ENCODE measurements at regions not wholly inside any gene's neighbourhood (a gene's known extent, or its start where the extent isn't known, plus 50 kb on each side); places are given as distances from the start of the nearest gene placed in this dataset.

DNA sequence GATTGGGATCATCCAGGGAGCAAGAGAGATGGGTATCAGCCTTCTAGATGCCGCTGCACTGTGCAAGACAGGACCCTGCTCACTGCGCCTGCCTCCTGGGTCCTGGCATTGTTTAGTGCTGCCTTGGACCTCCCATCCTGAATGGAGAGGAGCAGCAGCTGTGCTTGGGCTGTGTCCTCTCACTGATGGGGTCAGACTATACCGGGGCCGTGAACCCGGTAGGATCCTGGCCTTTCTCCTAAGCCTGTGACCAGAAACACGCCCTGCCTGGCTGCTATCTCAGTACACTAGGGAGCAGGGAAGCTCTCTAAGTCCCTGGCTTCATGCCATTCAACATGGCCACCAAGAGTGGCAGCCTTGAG, 309.4 kb upstream of the ZNF32 start:
- Histone ChIP-seq H3K36me3 (ENCODE audit: control insufficient read depth, insufficient read depth, low read length) (no peaks in the 10 kb centered on the region), H3K9me3 (ENCODE audit: control insufficient read depth, insufficient read depth, low read length) (no peaks in the 10 kb centered on the region), H3K27me3 (ENCODE audit: control insufficient read depth, insufficient read depth, low read length) (no peaks in the 10 kb centered on the region), H3K27ac (ENCODE audit: low read depth, low read length) (no peak overlapping the region), H3K4me1 (ENCODE audit: control insufficient read depth, insufficient read depth, low read length) (peaks cover 10% of the 10 kb centered on the region), H3K4me3 (ENCODE audit: low read depth, low read length) (no peak overlapping the region)
- no peak for DNase-seq (ENCODE audit: low read depth in 4 of 6, low spot score in 6 of 6)
- WGBS (ENCODE audit: insufficient coverage), result 92% methylated on average over 6 of the region's 6 CpGs

DNA sequence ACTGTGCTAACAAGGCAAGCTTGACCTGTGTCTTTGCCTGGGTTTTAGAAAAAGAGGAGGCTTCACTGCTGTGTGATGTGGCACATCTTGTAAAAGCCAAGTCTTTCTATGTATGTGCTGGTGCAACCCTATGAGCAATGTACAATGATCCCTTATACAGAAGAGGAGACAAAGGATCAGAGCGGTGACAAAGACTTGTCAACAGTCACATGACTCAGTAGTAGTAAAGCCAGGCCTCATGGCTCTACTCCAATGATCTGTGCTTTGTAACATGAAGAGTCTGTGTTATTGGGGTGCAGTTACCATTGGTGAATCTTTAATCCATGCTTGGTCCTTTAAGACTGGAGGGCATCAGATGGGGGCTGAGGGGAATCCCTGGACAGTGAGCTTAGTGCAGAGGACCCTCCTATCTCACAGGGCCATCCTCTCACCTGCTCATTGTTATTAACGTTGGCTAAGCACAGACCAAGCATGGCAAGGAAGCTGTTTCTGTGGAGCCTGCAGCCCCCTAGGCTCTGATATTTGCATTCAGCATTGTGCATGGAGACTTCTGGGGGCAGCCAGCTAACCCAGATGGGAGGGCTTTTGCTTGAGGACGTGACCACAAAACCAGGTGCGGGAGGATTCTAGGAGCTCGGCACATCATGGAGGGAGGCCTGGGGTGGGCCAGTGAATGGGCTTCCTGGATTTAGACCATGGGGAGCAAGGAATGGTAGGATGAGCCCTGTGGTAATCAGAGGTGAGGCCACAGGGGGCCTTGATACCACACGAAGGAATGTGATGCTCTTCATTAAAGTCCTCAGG, 308.8 kb upstream of the ZNF32 start:
- Histone ChIP-seq H3K9me3 (ENCODE audit: control insufficient read depth, insufficient read depth, low read length) (no peaks in the 10 kb centered on the region), H3K36me3 (ENCODE audit: control insufficient read depth, insufficient read depth, low read length) (no peaks in the 10 kb centered on the region), H3K4me1 (ENCODE audit: control insufficient read depth, insufficient read depth, low read length) (peaks cover 10% of the 10 kb centered on the region), H3K27ac (ENCODE audit: low read depth, low read length) (no peak overlapping the region), H3K27me3 (ENCODE audit: control insufficient read depth, insufficient read depth, low read length) (no peaks in the 10 kb centered on the region), H3K4me3 (ENCODE audit: low read depth, low read length) (no peak overlapping the region)
- 89% methylated on average over 5 of the region's 6 CpGs for WGBS (ENCODE audit: insufficient coverage)
- no peak for DNase-seq (ENCODE audit: low read depth in 4 of 6, low spot score in 6 of 6)

DNA sequence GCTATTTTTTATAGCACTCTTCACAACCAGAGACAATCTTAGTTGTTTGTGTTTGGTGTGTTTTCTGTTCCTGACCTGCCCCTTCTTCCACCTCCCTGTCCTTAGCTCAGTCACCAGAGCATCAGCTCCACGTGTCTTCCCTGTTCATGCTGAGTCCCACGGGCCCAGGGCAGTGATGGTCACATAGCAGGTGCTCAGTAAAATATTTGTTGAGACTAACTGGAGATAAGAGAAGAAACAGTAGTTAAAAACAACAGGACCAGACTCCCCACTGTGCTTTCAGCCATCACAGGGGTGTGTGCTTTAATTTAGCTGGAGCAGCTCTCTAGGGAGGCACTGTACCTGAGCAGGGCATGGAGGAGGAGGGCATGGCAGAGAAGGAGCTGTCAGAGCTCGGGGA, 307.3 kb upstream of the ZNF32 start:
- Histone ChIP-seq H3K27ac (ENCODE audit: low read depth, low read length) (no peak overlapping the region), H3K4me1 (ENCODE audit: control insufficient read depth, insufficient read depth, low read length) (peaks cover 5% of the 10 kb centered on the region), H3K27me3 (ENCODE audit: control insufficient read depth, insufficient read depth, low read length) (no peaks in the 10 kb centered on the region), H3K36me3 (ENCODE audit: control insufficient read depth, insufficient read depth, low read length) (no peaks in the 10 kb centered on the region), H3K4me3 (ENCODE audit: low read depth, low read length) (no peak overlapping the region), H3K9me3 (ENCODE audit: control insufficient read depth, insufficient read depth, low read length) (no peaks in the 10 kb centered on the region)
- 85% methylated on average over 1 of the region's 3 CpGs for WGBS (ENCODE audit: insufficient coverage)
- DNase-seq (ENCODE audit: low read depth in 4 of 6, low spot score in 6 of 6), result no peak

DNA sequence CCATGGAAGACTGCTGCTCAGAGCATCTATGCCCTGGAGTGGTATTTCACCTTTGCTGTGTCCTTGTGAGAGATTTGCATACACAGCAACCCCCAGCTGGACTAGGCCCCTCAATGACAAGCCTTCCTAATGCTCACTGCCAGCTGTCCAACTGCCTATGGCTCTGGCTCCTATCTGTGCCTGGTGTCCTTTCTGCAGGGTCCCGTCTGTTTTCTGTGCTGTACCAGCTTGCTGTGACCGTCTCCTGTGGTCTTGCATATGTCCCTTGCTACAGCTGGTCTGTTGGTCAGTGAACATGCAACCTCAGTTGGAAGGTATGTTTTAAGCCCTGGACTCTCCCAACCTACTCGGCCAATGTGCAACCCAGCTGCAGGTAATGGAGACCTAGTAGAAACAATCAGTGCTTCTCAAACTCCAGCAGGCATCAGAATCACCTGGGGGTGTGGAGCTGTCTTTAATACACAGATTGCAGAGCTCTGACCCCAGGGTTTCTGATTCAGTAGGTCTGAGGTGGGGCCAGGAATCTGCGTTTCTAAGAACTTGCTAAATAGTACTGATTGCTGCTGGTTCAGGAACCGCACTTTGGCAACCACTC, 306.4 kb upstream of the ZNF32 start:
- Histone ChIP-seq H3K27me3 (ENCODE audit: control insufficient read depth, insufficient read depth, low read length) (no peaks in the 10 kb centered on the region), H3K4me3 (ENCODE audit: low read depth, low read length) (no peak overlapping the region), H3K4me1 (ENCODE audit: control insufficient read depth, insufficient read depth, low read length) (peaks cover 4% of the 10 kb centered on the region), H3K36me3 (ENCODE audit: control insufficient read depth, insufficient read depth, low read length) (no peaks in the 10 kb centered on the region), H3K27ac (ENCODE audit: low read depth, low read length) (no peak overlapping the region), H3K9me3 (ENCODE audit: control insufficient read depth, insufficient read depth, low read length) (no peaks in the 10 kb centered on the region)
- 94% methylated on average over 2 of the region's 5 CpGs for WGBS (ENCODE audit: insufficient coverage)
- DNase-seq (ENCODE audit: low read depth in 4 of 6, low spot score in 6 of 6), result no peak

DNA sequence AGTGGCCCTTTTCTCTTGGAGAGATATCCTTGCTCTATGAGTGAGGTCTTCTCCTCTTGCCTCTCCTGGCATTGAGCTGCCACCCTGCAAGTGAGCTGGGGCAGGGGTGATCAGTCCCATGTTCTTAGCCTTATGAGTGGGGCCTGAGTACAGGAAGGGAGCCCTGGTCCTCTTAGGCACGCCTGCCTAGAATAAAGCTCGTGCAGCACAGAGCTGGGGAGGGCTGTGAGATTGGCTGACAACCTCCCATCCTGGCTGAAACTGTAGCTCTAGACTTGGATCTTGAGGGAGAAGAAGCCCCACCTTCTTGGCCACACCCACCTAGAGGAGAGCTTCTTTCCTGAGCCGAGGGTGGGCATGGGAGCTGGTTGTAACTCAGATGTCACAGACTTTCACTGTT, 305.0 kb upstream of the ZNF32 start:
- no peaks in the 10 kb centered on the region for H3K4me1 ChIP-seq (ENCODE audit: control insufficient read depth, insufficient read depth, low read length)
- no peak overlapping the region for H3K4me3 ChIP-seq (ENCODE audit: low read depth, low read length)
- 80% methylated on average over 2 of the region's 3 CpGs for WGBS (ENCODE audit: insufficient coverage)
- DNase-seq (ENCODE audit: low read depth in 4 of 6, low spot score in 6 of 6), result no peak
- no peaks in the 10 kb centered on the region for H3K27me3 ChIP-seq (ENCODE audit: control insufficient read depth, insufficient read depth, low read length)
- no peak overlapping the region for H3K27ac ChIP-seq (ENCODE audit: low read depth, low read length)
- no peaks in the 10 kb centered on the region for H3K36me3 ChIP-seq (ENCODE audit: control insufficient read depth, insufficient read depth, low read length)
- H3K9me3 ChIP-seq (ENCODE audit: control insufficient read depth, insufficient read depth, low read length), result no peaks in the 10 kb centered on the region

DNA sequence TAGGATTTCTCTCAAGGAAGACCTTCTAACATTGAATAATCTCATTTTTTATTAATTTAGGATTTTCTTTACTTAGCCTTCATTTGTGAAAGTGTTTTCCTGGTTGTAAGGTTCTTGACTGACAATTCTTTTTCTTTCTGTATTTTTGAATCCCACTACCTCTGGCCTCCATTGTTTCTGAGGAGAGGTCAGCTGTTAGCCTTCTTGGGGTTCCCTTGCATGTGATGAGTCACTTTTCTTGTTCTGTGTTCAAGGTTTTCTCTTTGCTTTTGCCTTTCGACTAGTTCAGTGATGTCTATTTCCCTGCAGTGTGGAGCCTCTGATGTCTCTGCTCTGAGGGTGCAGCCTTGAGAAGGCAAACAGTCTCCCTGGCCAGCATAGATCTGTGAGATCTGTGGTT, 304.1 kb upstream of the ZNF32 start:
- 88% methylated on average over 1 of the region's 1 CpG for WGBS (ENCODE audit: insufficient coverage)
- no peak overlapping the region for H3K27ac ChIP-seq (ENCODE audit: low read depth, low read length)

DNA sequence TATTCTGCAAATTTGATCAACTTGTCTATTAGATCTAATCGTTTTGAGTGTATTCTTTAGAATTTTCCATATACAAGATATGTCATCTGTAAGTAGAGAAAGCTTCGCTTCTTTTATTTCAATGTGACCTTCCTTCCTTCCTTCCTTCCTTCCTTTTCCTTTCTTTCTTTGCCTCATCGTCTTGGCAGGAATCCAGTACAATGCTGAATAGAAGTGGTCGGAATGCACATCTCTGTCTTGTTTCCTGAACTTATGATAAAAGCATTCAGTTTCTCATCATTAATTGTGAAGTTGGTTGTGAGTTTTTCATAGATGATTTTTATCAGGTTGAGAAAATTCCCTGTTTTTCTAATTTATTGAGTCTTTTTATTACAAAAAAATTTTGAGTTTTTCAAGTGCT, 300.7 kb upstream of the ZNF32 start:
- no CpG with 5 or more reads among the region's 4 CpGs for WGBS (ENCODE audit: insufficient coverage)
- Histone ChIP-seq H3K4me1 (ENCODE audit: control insufficient read depth, insufficient read depth, low read length) (no peaks in the 10 kb centered on the region), H3K36me3 (ENCODE audit: control insufficient read depth, insufficient read depth, low read length) (no peaks in the 10 kb centered on the region), H3K9me3 (ENCODE audit: control insufficient read depth, insufficient read depth, low read length) (no peaks in the 10 kb centered on the region), H3K4me3 (ENCODE audit: low read depth, low read length) (no peak overlapping the region), H3K27me3 (ENCODE audit: control insufficient read depth, insufficient read depth, low read length) (no peaks in the 10 kb centered on the region), H3K27ac (ENCODE audit: low read depth, low read length) (no peak overlapping the region)
- no peak for DNase-seq (ENCODE audit: low read depth in 4 of 6, low spot score in 6 of 6)

More for the DNA sequence above, 304.1 kb upstream of the ZNF32 start:
- H3K36me3 ChIP-seq (ENCODE audit: control insufficient read depth, insufficient read depth, low read length), result no peaks in the 10 kb centered on the region
- no peak for DNase-seq (ENCODE audit: low read depth in 4 of 6, low spot score in 6 of 6)
- H3K9me3 ChIP-seq (ENCODE audit: control insufficient read depth, insufficient read depth, low read length), result no peaks in the 10 kb centered on the region
- no peaks in the 10 kb centered on the region for H3K27me3 ChIP-seq (ENCODE audit: control insufficient read depth, insufficient read depth, low read length)
- no peak overlapping the region for H3K4me3 ChIP-seq (ENCODE audit: low read depth, low read length)
- H3K4me1 ChIP-seq (ENCODE audit: control insufficient read depth, insufficient read depth, low read length), result no peaks in the 10 kb centered on the region

DNA sequence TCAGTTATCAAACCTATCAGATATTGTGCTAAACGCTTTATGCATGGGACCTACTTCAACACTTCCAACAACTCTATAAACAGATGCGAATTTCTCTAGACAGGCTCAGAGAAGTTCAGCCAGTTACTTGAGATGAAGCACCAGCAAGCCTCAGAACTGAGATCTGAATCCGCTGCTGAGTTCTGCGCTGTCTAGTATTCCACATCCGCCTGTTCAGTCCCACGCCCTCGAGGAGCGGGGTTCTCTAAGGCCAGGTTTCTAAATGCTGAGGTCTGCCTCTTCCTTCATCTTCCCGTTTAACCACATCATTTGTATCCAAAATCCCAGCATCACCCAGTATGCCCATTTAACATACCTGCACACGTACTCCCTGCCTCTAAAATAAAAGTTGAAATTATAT, 297.8 kb upstream of the ZNF32 start:
- Histone ChIP-seq H3K27me3 (ENCODE audit: control insufficient read depth, insufficient read depth, low read length) (no peaks in the 10 kb centered on the region), H3K4me3 (ENCODE audit: low read depth, low read length) (no peak overlapping the region), H3K36me3 (ENCODE audit: control insufficient read depth, insufficient read depth, low read length) (no peaks in the 10 kb centered on the region), H3K4me1 (ENCODE audit: control insufficient read depth, insufficient read depth, low read length) (peaks cover 12% of the 10 kb centered on the region), H3K9me3 (ENCODE audit: control insufficient read depth, insufficient read depth, low read length) (no peaks in the 10 kb centered on the region), H3K27ac (ENCODE audit: low read depth, low read length) (no peak overlapping the region)
- WGBS (ENCODE audit: insufficient coverage), result 97% methylated on average over 8 of the region's 10 CpGs
- DNase-seq (ENCODE audit: low read depth in 4 of 6, low spot score in 6 of 6), result no peak

DNA sequence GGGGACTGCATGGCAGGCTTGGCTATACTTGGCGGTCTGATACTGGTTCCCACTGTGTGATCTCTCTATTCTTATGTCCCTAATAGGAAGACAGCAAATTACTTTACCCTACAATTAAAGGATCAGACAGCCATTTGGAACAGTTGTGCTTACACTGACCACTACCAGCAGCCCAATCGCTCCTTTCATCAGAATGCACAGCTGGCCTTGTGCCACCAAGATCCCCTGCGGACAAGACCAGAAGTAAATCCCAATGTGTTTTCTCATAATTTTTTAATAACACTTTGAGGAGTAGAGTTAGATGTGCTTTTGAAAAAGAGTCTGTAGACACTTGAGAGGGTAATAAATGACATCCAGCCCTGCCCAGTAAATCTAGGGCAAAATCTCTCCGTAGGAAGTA, 297.2 kb upstream of the ZNF32 start:
- no peaks in the 10 kb centered on the region for H3K9me3 ChIP-seq (ENCODE audit: control insufficient read depth, insufficient read depth, low read length)
- no peak overlapping the region for H3K4me3 ChIP-seq (ENCODE audit: low read depth, low read length)
- no peak overlapping the region for H3K27ac ChIP-seq (ENCODE audit: low read depth, low read length)
- WGBS (ENCODE audit: insufficient coverage), result 74% methylated on average over 2 of the region's 4 CpGs
- no peak for DNase-seq (ENCODE audit: low read depth in 4 of 6, low spot score in 6 of 6)
- no peaks in the 10 kb centered on the region for H3K36me3 ChIP-seq (ENCODE audit: control insufficient read depth, insufficient read depth, low read length)
- H3K4me1 ChIP-seq (ENCODE audit: control insufficient read depth, insufficient read depth, low read length), result peaks cover 16% of the 10 kb centered on the region
- H3K27me3 ChIP-seq (ENCODE audit: control insufficient read depth, insufficient read depth, low read length), result no peaks in the 10 kb centered on the region

DNA sequence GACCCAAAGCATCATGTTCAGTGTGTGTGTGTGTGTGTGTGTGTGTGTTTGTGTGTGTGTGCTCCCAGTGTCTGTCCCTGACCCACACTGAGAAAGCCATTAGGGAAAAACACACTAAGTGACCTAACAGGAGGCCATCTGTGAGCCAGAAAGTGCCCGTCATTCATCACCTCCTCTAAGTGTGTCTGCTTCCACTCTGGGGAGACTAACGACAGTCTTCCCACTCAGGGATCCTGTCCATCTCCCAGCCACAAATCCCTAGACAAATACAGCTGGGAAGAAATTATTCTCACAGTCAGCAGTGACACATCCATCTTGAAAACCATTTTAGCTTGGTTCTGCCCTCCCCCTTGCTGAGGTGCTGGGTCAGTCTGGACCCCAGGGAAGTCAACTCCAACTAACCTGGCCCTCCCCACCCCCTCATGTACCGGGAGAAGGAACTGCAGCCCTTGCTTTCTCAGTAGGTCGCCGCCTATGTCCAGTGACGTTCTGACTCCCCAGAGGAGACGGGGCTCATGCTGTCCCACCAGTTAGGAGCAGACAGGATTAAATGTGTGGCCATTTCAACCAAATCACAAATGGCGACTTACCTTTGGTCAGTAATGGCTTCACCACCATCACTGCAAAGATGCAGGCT, 296.5 kb upstream of the ZNF32 start:
- H3K4me1 ChIP-seq (ENCODE audit: control insufficient read depth, insufficient read depth, low read length), result peaks cover 17% of the 10 kb centered on the region
- no peaks in the 10 kb centered on the region for H3K36me3 ChIP-seq (ENCODE audit: control insufficient read depth, insufficient read depth, low read length)
- H3K4me3 ChIP-seq (ENCODE audit: low read depth, low read length), result no peak overlapping the region
- no peak overlapping the region for H3K27ac ChIP-seq (ENCODE audit: low read depth, low read length)
- no peaks in the 10 kb centered on the region for H3K27me3 ChIP-seq (ENCODE audit: control insufficient read depth, insufficient read depth, low read length)
- no peak for DNase-seq (ENCODE audit: low read depth in 4 of 6, low spot score in 6 of 6)
- no peaks in the 10 kb centered on the region for H3K9me3 ChIP-seq (ENCODE audit: control insufficient read depth, insufficient read depth, low read length)
- WGBS (ENCODE audit: insufficient coverage), result 70% methylated on average over 4 of the region's 8 CpGs

Data from spinal cord (tissue), 9 donors.